Keratinocyte (primary cell): ENCODE measurements at regions not wholly inside any gene's neighbourhood (a gene's known extent, or its start where the extent isn't known, plus 50 kb on each side); places are given as distances from the start of the nearest gene placed in this dataset.

Experiments used
- DNase-seq: peaks from one replicate; pipeline ENCODE4 v3.0.0-alpha.2; 2011; ENCODE audit warnings: low read depth, missing footprints, low spot score
- FAIRE-seq: peaks from 2 replicates; lab custom pipeline; 2011; peaks lifted over from hg19 to GRCh38; lab: Jason Lieb, UNC
- H2AFZ ChIP-seq: 2 replicates; pipeline ENCODE4 v1.6.0; 2012; ENCODE audit warnings: low read length, control low read depth, inconsistent platforms; ENCODE audit not compliant: control insufficient read depth
- H3K27ac ChIP-seq: 2 replicates; pipeline ENCODE4 v1.5.1; 2011; ENCODE audit warnings: low read length; ENCODE audit not compliant: control insufficient read depth, insufficient read depth
- H3K27me3 ChIP-seq: 3 replicates; pipeline ENCODE4 v1.6.0; 2011; ENCODE audit warnings: low read length; ENCODE audit not compliant: control insufficient read depth, insufficient read depth; ENCODE audit errors: extremely low read depth
- H3K36me3 ChIP-seq, 2 experiments: 2 replicates in 1 of 2; 3 replicates in 1 of 2; pipeline ENCODE4 v1.5.1; 2011; ENCODE audit warnings: low read length in 2 of 2, mild to moderate bottlenecking in 1 of 2; ENCODE audit not compliant: control insufficient read depth in 2 of 2, insufficient read depth in 2 of 2; ENCODE audit errors: extremely low read depth in 1 of 2
- H3K4me1 ChIP-seq: 3 replicates; pipeline ENCODE4 v1.5.1; 2011; ENCODE audit warnings: low read length; ENCODE audit not compliant: control insufficient read depth, insufficient read depth; ENCODE audit errors: extremely low read depth
- H3K4me2 ChIP-seq: 3 replicates; pipeline ENCODE4 v1.6.0; 2011; ENCODE audit warnings: low read depth, low read length; ENCODE audit not compliant: control insufficient read depth, insufficient read depth; ENCODE audit errors: extremely low read depth
- H3K4me3 ChIP-seq, 3 experiments: fragments of 200-600 bp in 1 of 3; sonication (generic) in 1 of 3; 2 replicates in 2 of 3; 3 replicates in 1 of 3; pipeline ENCODE4 v1.5.1; 2011 to 2016; ENCODE audit warnings: low read length in 3 of 3, mild to moderate bottlenecking in 3 of 3, control low read depth in 2 of 3, inconsistent platforms in 1 of 3, low read depth in 1 of 3, mixed read lengths in 1 of 3, mixed run types in 1 of 3, moderate library complexity in 1 of 3; ENCODE audit not compliant: control insufficient read depth in 2 of 3, insufficient read depth in 2 of 3; ENCODE audit errors: extremely low read depth in 1 of 3
- H3K79me2 ChIP-seq: 2 replicates; pipeline ENCODE4 v1.6.0; 2012; ENCODE audit warnings: low read length; ENCODE audit not compliant: control insufficient read depth, insufficient read depth
- H3K9ac ChIP-seq: 3 replicates; pipeline ENCODE4 v1.6.0; 2011; ENCODE audit warnings: low read length; ENCODE audit not compliant: control insufficient read depth, insufficient read depth; ENCODE audit errors: extremely low read depth
- H3K9me1 ChIP-seq: 3 replicates; pipeline ENCODE4 v1.6.0; 2011; ENCODE audit warnings: low read length; ENCODE audit not compliant: control insufficient read depth, insufficient read depth; ENCODE audit errors: extremely low read depth
- H3K9me3 ChIP-seq: 2 replicates; pipeline ENCODE4 v1.5.1; 2012; ENCODE audit warnings: low read depth, low read length; ENCODE audit not compliant: control insufficient read depth
- H4K20me1 ChIP-seq: 3 replicates; pipeline ENCODE4 v1.6.0; 2011; ENCODE audit warnings: low read length; ENCODE audit not compliant: control insufficient read depth, insufficient read depth; ENCODE audit errors: extremely low read depth
- CTCF ChIP-seq, 3 experiments: IDR thresholded peaks in 1 of 3; conservative IDR thresholded peaks in 1 of 3; optimal IDR thresholded peaks in 1 of 3; 2 replicates in 2 of 3; 3 replicates in 1 of 3; pipeline versions ENCODE3 to v1.5.1; 2011; ENCODE audit warnings: low read length in 3 of 3, mild to moderate bottlenecking in 3 of 3, moderate library complexity in 2 of 3, control low read depth in 1 of 3, inconsistent platforms in 1 of 3; ENCODE audit not compliant: insufficient read depth in 2 of 3; ENCODE audit errors: extremely low read depth in 1 of 3
- EZH2 ChIP-seq: IDR thresholded peaks from one replicate; pipeline ENCODE4 v1.6.1; 2012; ENCODE audit warnings: inconsistent platforms, mild to moderate bottlenecking, low read length, moderate library complexity
- dilution Hi-C: fragments of 300-500 bp; cut with MboI; formaldehyde crosslinking; loops from one replicate; pipeline ENCODE4 v1.7.0; 2020; ENCODE audit warnings: low sequenced_read_pairs; ENCODE audit not compliant: extremely low pct_ligation_motif_present

DNA sequence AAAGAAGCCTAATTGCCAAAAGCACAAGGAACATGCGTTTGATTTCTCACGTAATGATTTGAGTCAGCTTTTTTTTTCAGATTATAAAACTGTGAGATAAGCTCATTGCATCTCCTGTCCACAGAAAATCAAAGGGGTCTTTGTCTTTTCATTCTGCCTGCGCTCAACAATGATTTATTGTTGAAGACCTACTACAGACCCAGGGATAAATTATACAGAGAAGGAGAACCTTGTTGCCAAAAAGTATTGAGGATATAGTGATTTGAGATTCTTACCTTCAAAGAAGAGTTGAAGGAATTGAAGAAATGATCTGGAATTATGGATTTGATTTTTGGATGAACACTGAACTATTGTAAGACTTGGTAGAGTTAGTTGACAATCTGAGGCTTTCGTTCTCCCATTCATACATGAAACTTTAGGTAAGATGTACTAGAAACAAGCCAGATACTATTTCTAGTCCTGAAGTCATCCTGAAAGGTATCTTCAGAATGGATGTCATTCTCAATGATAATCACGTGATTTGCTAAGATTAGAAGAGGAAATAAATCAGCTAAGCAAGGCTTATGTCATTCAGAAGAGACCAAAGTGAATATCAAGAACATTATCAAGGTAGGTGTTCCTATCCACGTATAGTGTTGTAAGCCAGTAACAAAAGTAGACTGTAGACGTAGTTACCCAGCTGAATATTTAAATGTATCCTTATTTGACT is 71.1 kb upstream of the SCOC start:
- Histone ChIP-seq H4K20me1 (no peaks in the 10 kb centered on the region), H3K4me3 (no peak overlapping the region), H2AFZ (no peak overlapping the region), H3K4me2 (no peak overlapping the region), H3K27ac (no peak overlapping the region), H3K9ac (no peak overlapping the region), H3K27me3 (no peaks in the 10 kb centered on the region), H3K36me3 (no peaks in the 10 kb centered on the region), H3K79me2 (no peaks in the 10 kb centered on the region), H3K9me3 (no peaks in the 10 kb centered on the region), H3K9me1 (no peaks in the 10 kb centered on the region), H3K4me1 (peaks cover 14% of the 10 kb centered on the region)
- no peak for TF ChIP-seq CTCF (optimal IDR thresholded peaks at IDR 0.05 in 1 of 3, IDR thresholded peaks at IDR 0.05 in 1 of 3, conservative IDR thresholded peaks at IDR 0.05 in 1 of 3; ENCODE audit: extremely low read depth in 1 of 3, insufficient read depth in 2 of 3, low read length in 3 of 3)
- TF ChIP-seq EZH2: no peak
- no peak for DNase-seq
- dilution Hi-C loops: no loop called here
- FAIRE-seq: no peak

DNA sequence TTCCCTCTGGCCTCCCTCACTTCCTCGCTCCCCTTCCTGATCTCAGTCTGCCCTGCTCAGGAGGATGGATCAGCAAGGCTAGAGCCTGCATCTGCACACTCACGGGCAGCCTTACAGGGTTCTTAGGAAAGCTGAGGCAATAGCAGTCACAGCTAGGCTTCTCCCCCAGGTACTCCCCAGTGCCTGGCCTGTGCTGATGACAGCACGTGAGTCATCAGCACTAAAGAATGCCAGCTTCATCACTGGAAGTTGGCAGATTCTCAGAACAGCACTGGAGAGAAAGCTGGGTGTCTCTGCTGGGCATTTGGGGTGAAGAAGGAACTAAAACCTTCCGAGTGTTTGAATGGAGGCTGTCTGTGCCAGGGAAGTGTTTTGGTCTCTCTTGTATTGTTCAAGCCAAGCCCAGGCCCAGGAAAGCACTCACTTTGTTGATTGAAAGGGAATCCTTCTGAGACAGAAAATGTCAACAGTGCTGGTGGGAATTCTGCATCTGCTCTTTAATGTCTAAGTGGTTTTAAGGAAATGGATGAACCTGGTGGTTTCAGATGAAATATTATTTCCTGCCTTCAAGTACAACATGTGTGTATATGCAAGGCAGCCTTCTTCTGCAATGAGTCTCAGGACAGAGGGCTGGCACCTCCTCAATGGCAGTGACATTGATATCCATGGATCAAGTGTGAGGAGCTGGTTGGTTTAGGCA is 73.0 kb upstream of the SCOC start:
- no peaks in the 10 kb centered on the region for H4K20me1 ChIP-seq
- no peak overlapping the region for H2AFZ ChIP-seq
- FAIRE-seq: peak; percentile 98
- dilution Hi-C loops: no loop called here
- no peaks in the 10 kb centered on the region for H3K79me2 ChIP-seq
- no peak overlapping the region for H3K4me3 ChIP-seq
- H3K36me3 ChIP-seq: no peaks in the 10 kb centered on the region
- no peaks in the 10 kb centered on the region for H3K9me3 ChIP-seq
- TF ChIP-seq CTCF (optimal IDR thresholded peaks at IDR 0.05 in 1 of 3, IDR thresholded peaks at IDR 0.05 in 1 of 3, conservative IDR thresholded peaks at IDR 0.05 in 1 of 3; ENCODE audit: extremely low read depth in 1 of 3, insufficient read depth in 2 of 3, low read length in 3 of 3) (no peak), EZH2 (no peak)
- peak overlapping the region; percentile 35 for H3K4me2 ChIP-seq
- peak overlapping the region; percentile 10 for H3K27ac ChIP-seq
- peak; percentile 61 for DNase-seq
- H3K9me1 ChIP-seq: no peaks in the 10 kb centered on the region
- no peaks in the 10 kb centered on the region for H3K27me3 ChIP-seq
- peaks cover 29% of the 10 kb centered on the region for H3K4me1 ChIP-seq
- no peak overlapping the region for H3K9ac ChIP-seq
